ENCODE measurements at regions not wholly inside any gene's neighbourhood (a gene's known extent, or its start where the extent isn't known, plus 50 kb on each side); places are given as distances from the start of the nearest gene placed in this dataset.

DNA sequence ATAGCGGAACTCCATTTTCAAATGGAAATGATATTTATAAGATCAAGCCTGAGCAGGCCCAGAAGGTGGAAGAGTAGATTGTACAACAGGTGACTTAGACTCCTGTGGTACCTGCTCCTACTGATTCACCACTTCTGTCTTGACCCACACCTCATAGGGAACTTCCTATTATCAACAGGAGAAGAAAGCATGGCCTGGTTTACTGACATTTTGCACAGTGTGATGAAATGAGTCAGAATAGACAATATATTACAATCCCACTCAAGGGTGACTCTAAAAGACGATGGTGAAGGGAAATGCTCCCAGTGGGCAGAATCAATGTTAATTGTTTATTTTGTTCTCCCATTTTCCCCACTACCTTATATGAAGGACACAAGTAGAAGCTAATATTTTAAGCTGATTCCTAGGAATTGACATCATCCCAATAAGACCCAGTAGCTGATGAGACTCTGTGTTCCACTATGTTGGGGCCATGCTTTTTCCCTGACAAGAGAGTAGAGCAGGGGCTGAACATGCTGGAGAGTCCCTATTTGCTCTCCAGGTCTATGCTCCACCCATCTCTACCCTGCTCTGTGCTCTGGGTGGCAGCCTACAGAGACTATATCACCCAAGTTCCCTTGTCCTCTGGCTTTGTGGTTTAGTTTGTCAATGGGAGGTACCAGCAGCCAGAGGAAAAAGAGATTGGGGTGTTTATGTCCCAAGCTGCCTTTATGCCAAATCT, 163.4 kb upstream of the FSTL4 start:
- TF ChIP-seq, protein P1, sequence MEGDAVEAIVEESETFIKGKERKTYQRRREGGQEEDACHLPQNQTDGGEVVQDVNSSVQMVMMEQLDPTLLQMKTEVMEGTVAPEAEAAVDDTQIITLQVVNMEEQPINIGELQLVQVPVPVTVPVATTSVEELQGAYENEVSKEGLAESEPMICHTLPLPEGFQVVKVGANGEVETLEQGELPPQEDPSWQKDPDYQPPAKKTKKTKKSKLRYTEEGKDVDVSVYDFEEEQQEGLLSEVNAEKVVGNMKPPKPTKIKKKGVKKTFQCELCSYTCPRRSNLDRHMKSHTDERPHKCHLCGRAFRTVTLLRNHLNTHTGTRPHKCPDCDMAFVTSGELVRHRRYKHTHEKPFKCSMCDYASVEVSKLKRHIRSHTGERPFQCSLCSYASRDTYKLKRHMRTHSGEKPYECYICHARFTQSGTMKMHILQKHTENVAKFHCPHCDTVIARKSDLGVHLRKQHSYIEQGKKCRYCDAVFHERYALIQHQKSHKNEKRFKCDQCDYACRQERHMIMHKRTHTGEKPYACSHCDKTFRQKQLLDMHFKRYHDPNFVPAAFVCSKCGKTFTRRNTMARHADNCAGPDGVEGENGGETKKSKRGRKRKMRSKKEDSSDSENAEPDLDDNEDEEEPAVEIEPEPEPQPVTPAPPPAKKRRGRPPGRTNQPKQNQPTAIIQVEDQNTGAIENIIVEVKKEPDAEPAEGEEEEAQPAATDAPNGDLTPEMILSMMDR (IDR thresholded peaks at IDR 0.05; ENCODE audit: low read depth, low read length) = no peak
- no peak for TF ChIP-seq EZH2phosphoT487 (IDR thresholded peaks at IDR 0.05; ENCODE audit: low read depth)

Measured in OCI-LY3 (cell line).